HG03108 (cell line): ENCODE measurements at regions not wholly inside any gene's neighbourhood (a gene's known extent, or its start where the extent isn't known, plus 50 kb on each side); places are given as distances from the start of the nearest gene placed in this dataset.

Experiments used
- ATAC-seq: cut with Tn5 transposase; IDR thresholded peaks from one replicate; pipeline ENCODE4 v1.9.1; 2021; ENCODE audit warnings: moderate library complexity; ENCODE audit not compliant: unreplicated experiment

DNA sequence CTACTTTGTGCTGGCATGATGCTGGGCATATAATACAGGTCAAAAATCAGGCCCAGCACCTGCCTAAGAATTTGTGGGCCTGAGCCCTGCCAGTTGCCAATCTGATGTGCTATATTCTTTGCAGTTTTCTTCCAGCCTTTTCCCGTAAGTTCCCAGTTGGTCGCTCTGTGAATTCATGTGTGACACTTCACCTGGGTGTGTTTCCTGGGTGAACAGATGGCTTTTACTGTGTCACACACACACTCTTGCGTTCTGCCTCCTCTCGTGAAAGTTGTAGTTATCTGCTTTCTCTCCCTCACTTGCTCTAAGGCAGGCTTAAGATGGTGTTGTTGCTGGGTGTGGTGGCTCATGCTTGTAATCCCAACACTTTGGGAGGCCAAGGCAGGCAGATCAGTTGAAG, 153.5 kb upstream of the DMRT1 start:
- no peak for ATAC-seq

DNA sequence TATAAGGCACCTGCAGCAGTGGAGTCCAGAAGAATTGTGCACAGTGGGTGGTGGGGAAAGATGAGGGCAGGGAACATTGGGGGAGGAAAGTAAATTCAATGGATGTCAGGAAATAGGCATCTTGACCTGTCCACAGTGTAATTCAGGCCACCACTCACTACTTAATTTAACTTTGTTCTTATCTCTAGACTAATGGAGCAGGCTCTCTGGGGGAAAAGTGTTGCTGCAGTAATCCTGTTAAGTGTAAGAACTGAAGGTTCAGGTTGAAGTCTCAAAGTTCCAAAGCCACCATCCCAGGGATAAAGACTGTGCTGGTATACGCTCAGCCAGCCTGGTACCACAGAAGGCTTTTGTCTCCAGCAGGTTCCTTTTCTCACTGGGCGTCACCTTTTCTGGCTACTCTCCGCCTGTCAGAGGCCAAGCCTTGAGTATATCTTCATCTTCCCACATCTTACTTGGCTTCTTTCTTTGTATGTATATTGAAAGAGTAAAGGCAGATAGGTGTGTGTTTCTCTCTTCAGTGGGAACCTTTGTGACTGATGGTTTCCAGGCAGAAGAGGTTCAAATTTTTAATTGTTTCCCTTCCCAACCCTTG, 150.9 kb upstream of the DMRT1 start:
- ATAC-seq, result no peak

DNA sequence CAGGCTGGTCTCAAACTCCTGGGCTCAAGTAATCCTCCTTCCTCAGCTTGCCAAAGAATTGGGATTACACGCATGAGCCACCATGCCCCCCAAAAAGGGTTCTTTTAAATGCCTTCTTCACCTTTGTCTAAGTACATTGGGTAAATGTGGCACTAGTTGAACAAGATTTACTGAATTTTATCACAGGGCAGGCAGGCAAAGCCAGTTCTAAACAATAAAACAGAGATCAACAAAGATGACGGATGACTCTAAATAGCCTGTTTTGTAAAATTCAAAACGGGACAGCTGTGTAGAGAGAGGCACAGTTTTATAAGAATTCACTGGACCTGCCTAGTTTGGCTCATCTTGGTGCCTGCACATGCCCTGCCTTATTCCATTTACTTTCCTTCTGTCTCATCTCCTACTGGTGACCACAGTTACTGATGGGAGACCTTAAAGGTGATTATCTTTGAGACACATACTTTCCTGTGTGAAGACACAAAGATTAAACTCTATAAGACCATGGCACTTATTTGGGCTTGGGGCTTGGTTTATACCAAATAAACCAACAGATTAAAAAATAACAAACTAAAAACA, 149.6 kb upstream of the DMRT1 start:
- ATAC-seq, result no peak

DNA sequence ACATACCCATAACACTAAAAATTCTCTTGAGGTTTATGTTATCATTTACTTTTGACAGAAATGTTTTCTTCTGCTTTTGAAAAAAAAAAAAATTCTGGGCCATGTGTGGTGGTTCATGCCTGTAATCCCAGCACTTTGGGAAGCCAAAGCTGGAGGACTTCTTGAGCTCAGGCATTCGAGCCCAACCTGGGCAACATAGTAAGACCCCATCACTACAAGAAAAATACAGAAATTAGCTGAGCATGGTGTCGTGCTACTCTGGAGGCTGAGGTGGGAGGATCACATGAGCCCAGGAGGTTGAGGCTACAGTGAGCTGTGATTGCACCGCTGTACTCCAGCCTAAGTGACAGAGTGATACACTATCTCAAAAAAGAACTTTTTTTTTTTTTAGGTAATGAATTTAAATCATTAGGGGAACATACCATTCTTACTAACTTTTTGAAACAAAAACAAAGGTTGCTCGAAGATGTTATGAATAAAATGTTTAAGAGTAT, 148.8 kb upstream of the DMRT1 start:
- ATAC-seq, result no peak

DNA sequence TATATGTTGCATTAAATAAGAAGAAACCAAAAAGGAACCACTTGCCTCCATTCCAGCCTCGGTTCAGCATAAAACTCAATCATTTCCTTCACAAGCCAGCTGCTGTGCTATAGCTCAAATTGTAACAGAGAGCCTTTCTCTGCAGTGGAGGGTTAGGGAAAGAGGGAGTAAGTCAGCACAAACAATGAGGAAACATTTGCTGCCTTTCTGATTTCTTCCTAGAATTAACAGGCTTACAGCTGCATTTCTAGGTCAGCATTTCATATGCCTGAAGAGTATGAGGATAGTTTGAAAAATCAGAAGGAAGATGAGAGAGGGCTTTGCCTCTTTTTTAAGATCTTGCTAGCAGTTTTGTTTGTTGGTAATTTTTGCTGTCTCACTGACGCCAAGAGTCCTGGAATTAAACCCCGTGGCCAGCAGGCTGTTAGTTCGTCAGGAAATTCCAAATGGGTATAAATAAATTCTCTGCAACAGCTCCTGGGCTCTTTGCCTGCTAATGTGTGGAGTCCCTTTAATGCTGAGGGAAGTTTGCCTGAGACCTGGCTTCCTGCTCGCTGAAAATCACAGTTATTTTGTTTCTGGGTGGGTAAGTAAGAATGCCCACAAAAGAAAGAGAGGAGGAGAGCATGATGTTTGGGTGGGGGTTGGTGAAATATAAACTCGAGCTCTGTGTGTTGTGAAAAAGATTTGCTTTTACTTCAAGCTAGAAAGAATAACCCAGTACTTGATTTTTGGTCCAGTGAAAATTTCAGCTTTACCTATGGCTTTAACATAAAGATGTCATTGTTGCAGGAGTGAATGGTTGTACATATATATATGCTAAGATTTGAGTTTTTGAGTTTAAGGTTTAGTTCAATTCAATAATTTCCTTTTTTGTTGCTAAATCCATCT, 148.1 kb upstream of the DMRT1 start:
- no peak for ATAC-seq

DNA sequence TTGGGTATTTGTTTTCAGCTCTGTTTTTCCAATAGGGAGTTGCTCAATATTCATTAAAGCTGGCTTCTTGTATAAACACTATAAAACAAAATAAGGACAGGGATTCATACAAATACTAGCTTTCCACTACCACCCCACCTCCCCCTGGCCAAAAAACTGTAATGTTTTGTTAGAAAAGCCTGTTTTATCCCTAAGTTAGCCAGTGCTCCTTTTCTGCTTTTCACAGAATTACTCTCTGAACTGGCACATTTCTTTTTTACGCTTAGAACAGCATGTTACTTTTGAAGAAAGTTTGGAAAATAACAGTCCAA, 147.4 kb upstream of the DMRT1 start:
- no peak for ATAC-seq

DNA sequence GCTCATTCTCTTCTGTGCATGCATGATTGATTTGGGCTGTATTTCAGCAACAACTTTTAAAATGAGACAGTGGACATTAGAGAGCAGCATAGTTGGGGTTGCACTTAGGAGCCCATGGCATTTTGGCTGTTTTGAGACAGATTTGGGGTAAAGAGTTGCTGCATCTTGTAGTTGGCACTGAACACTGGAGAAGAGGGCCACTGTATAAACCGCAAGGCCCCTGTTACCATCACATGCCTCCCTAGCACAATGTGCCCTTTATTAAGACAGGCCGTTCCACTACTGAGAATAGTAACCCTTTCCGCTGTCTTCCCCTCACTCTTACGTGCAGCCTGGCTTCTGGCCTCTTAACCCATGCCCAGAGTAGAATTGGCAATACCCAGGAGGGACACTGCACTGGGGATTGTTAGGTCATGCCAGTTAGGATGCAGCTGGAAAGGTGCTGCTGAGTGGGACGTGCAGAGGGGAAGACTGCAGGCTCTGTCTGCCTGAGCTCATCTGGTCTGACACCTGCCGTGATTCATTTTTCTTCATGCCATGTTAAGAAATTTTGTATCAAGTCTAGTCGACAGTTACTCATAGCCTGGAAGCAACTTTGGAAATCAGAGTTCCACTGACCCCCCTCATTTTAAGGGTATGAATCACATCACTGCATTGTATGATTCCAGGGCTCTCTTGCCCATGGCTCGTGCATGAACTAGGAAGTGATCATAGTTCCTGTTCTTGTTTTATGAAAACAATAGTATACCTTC, 146.9 kb upstream of the DMRT1 start:
- ATAC-seq, result no peak

DNA sequence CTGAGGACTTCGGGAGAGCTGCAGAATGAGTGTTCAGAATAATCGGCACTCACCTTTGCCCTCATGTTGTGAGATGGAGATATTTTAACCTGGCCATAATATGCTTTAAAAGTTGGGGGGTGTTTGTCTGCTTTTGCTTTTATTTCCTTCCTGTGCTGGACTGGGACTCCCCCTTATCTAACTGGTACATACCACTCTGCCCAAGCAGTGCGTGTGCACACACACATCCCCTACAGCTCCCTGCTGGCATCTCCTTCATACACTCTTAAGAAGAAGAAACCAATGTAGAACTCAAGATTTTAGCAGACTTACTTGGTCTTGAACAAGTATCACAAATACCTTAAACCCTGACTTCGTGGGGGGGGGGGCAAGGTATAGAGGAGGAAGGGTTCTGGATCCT, 146.2 kb upstream of the DMRT1 start:
- no peak for ATAC-seq

DNA sequence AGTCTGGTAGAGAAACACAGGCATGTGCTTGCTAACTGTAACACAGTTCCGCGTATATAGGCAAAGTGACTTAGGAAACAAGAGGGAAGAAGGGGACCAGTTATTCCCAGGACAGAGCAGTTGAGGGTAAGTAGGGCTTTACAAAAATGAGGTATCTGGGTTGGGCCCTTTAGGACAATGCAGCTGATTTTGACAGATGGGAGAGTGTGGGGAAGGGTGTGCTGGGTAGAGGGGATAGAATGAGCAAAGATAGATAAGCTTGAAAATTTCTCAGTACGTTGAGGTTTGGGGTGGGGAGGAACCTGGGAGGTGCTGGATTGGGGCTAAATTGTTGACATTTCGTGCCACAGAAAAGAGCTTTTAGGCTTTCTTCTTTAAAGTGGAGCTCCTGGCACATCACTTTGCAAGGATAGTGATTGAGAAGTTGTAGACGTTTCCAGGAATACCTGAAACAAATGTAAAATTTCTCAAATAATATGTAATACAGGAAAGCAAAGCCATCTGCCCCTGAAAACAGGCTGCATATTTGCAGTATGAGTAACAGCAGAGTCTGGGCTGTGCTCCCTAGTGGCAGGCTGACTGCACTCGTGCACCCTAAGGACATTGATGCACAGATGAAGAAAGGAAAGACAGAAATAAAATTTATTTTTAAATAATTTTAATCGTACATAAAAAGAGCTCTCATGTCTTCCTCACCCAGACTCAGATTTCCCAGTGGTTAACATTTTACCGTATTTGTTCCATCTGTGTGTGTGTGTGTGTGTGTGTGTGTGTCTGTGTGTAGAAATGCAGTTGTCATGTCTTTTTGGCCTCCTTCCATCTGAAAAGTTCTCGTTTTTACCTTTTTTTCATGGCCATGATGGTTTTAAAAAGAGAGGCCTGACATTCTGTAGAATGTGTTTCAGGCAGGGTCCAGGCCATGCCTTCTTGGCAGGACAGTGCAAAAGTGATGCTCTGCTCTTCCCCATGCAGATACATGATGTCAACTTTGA, 144.9 kb upstream of the DMRT1 start:
- ATAC-seq, result no peak

DNA sequence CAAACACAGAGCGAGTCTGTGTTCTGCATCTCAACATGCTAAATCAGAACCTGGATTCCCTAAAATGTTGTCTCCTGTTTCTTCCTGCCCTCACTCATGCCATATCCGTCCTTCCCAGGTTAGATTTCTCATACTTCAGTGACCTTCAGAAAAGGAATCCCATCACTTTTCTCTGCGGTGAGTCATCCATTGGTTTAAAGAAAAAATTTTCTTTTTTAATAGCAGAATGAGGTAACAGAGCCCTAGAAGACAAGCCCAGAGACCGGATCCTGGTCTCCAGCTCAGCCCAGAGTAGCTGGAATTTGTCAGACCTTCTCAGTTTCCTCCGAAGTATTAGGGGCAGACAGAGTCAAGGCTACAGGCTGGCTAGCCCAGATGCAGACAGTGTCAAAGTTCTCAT, 143.2 kb upstream of the DMRT1 start:
- ATAC-seq, result no peak

DNA sequence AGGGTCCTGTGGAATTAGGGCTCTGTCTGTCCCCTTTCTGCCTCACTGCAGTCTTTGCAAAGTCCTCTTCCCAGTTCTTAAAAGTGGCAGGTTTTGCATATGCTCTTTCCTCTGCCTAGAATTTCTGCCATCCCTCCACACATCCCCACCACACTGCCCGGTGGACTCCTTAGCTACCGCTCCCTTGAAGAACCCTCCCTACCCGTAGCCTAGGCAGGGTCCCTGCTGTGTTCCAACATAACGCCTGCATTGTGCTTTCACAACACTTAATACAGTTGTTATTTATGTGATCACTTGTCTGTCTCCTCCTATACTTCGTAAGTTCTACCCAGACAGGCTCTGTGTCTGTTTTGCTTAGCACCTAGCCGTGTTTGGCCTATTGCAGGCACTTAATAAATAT, 142.5 kb upstream of the DMRT1 start:
- no peak for ATAC-seq

DNA sequence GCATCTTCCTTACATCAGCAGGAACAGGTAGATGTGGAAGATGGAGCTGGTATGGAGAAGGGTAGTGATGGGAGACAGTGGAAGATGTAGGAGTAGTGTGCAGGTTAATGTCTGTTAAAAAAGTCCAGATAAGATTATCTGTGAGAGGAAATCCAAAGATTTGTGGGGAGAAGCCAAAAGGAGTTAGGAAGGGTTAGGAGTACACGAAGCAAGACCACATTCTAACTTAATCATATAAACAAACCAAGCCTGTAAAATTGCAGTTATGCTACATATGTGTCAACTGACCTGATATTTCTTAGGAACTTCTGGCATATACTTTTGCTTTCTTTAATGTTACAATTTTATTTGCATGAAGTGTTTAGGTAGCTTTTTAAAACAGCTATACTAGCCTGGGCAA, 142.1 kb upstream of the DMRT1 start:
- no peak for ATAC-seq

DNA sequence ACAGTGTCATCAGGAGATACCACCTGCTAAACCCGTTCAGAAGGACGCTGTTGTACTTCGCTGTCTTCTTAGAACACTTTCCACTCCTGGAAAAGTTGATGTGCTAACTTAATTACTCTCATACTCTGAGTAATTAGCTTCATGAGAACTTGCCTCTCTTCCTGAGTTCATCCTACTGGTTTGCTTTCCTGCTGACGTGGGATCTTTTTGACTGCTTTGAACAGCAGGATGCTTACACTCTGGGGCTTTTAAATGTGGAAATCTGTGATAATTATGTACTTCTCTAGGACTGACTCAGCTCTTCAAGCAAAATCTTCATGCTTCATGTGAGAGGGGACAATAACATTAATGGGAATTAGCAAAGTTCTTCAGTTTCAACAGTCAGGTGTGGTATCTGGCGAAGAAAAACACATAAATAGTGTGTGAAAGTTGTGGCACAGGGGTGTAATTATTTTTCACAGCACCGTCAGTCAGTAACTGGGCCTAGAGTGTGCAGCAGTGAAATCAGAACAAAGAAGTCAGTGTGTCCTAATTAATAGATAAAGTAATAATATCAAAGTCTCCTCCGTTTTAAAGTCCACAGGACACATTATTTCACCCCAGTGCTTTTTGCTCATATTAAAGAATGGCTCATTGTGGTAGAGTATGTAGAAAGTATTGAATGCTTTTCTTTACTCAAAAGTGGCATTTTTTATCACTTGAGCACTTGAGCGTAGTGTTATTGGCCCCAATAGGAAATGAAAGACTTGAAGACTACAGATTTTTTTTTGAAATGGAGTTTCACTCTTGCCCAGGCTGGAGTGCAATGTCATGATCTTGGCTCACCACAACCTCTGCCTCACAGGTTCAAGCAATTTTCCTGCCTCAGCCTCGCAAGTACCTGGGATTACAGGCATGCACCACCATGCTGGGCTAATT, 140.9 kb upstream of the DMRT1 start:
- no peak for ATAC-seq

DNA sequence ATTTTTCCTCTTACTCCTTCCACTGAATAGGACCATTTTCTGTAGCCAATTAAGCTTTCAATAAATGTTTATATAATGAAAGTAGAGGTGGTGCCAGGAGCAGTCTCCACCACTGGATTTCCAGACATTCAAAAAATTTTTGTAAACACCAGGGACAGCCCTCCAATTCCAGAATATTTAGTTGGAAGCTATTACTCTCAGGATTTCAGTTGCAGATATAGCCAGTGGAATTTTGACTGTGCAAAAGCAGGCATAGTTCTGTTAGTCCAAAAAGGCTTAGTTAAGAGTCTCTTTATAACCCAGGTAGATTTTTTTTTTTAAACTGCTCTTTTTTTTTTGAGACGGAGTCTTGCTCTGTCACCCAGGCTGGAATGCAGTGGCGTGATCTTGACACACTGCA, 138.1 kb upstream of the DMRT1 start:
- no peak for ATAC-seq

DNA sequence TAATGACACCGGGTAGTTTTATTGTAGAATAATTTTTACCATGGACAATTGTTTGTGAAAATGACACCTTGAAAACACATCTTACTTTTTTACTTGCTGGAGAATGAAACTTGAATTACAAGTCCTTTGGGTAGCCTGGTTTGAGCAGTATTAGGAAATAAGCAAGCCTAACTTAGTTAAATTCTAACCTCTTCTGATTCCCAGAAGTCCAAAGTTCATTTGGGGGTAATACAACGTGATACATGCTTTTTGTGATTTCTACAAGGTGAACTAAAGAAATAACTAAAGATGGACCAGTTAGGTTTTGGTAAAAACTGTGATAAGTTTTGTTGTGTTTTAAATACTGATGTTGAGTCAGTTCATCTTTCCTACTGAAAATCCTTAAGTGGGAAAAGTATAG, 135.4 kb upstream of the DMRT1 start:
- no peak for ATAC-seq

DNA sequence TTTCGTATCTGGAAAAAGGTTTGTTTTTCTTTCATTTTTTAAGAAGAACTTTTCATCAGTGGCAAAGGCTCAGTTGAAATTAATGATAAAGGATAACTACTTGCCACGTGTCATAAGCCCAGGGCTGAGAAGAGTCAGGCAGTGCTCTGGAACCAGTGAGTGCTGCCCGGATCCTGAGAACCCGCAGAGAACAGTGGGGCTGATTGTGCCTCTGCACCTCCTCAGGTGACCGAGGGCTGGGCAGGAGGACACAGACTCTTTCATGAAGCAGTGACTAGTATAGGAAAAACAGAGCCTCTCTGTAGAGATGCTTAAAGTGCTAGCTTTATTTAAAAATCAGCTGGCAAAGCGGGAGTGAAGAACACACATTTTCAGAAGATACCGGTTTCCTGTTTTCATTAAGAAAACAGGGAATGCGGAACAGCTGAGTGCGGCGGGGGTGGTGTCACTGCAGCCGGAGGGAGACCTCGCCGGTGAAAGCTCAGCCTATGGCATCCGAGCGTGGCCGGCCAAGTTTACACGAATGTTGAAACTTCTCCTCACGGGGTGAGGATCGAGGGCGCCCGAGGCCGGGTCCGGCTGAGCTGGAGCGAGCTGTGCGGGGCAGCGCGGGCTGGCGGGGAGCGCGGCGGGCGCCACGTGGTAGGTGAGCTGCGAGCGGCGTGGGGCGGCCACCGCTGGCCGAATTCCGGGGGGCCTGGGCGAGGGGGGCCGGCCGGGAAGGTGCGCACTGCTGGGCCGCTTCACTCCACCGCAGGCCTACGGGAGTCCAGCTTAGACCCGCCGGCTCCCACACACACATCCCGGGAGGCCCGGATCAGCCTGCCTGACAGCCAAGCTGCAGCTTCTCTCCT, 134.7 kb upstream of the DMRT1 start:
- no peak for ATAC-seq

DNA sequence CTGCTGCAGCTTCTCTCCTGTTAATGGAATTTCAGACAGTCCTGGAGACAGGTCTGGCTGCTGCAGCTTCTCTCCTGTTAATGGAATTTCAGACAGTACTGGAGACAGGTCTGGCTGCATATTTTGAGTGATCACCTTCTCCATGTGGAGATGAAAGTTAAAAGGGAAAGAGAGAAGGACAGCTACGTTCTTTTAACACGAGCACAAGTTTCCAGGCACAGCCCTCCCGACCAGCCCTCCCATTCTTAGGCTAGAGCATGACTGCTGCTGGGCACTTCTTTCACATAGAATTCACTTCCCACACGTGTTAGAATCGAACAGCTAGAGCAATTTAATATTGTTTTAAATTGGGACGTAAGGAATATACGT, 133.3 kb upstream of the DMRT1 start:
- ATAC-seq, result no peak
